NCI-H1694 treated with DMSO at 0.1 percent for 48 hours (cell line): ENCODE measurements at regions not wholly inside any gene's neighbourhood (a gene's known extent, or its start where the extent isn't known, plus 50 kb on each side); places are given as distances from the start of the nearest gene placed in this dataset.
"Not testable (repeated sequence)": the region's sequence is repeated elsewhere in the genome, so short reads cannot be mapped to it uniquely, and the experiment has no call there.

Experiments
- DNase-seq: peaks from one replicate; lab custom pipeline; 2025; lab: John Stamatoyannopoulos, UW

GRCh38 chr4:77446601-77447000, 159.0 kb upstream of the CXCL13 start:
- DNase-seq: no peak

DNA sequence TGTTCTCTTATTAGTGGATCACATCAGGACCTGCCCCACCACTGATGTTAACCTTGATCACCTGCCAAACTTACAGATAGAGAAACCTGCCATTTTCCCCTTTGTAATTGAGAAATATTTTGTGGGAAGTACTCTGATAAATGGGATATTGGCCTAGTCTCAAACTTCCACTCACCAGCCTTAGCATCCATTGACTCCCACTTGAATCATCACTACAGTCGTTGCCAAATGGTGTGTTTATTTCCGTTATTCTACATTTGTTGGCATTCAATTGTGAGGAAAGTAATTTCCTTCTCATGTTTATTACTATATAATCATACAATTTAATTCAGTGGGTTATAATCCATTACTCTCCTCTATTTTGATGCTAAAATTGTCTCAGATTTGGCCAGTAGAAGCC, 156.4 kb upstream of the CXCL13 start:
- no peak for DNase-seq

DNA sequence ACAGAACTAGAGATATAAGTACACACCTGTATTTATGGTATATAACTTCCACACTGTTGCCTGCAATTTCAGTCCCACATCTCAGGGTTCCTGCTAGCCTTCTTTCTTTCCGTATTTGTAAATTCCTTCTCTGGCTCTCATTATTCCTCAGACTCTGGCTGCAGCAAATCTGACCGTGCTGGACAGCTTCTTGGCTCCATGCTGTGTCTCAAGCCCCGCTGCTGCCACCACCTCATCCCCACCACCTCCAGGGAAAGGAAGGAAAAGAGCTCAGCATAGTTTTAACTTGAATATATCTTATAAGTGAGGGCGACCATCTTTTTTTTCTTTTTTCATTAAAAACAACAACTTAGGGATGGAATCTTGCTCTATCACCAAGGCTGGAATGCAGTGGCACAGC, 155.6 kb upstream of the CXCL13 start:
- no peak for DNase-seq

- DNase-seq: no peak
Measured at GRCh38 chr4:77451530-77451929, 154.1 kb upstream of the CXCL13 start.

- not testable (repeated sequence) for DNase-seq
Measured at GRCh38 chr4:77452117-77452516, 153.5 kb upstream of the CXCL13 start.

DNA sequence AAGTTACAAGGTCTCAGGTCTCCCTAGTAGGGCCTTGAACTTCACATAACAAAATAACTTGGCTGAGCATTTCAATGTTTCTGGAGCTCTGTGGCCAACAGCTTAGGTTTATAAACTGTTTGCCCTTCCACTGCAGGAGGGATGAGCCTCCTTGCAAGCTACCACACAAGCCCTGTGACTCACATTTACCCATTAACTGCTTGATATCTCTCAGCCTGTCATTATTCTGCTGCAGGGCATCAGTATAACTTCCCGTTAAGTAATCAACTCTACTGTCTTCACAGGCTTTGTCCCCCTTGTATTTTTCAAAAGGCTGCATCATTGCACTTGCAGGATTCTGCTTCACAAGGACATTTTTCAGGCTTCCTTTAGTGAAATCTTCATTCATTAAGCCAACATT, 151.7 kb upstream of the CXCL13 start:
- no peak for DNase-seq

DNA sequence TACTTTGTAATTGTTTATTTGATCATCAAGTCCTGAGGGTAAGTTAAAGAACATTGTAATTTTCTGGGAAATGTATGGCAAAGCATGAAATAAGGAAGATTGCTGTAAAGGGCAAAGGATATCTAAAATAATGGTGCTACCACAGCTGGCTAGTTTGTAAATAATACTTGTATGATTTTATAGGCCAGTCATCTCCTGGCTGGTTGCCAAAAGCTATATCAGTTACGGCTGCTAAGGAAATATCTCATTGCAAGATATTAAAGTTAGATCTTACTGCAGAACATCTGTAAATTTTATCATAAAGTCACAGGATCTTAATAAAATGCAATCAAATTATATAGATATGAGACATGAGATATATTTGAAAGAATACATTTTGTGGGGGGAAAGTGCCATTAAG, 150.8 kb upstream of the CXCL13 start:
- no peak for DNase-seq

DNA sequence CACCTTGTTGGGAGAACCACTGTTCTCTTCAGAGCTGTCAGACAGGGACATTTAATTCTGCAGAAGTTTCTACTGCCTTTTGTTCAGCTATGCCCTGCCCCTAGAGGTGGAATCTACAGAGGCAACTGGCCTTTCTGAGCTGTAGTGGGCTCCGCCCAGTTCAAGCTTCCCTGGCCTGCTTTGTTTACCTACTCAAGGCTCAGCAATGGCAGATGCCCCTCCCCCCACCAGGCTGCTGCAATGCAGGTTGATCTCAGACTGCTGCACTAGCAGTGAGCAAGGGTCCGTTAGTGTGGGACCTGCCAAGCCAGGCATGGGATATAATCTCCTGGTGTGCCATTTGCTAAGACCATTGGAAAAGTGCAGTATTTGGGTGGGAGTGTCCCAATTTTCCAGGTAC, 141.5 kb upstream of the CXCL13 start:
- not testable (repeated sequence) for DNase-seq

DNA sequence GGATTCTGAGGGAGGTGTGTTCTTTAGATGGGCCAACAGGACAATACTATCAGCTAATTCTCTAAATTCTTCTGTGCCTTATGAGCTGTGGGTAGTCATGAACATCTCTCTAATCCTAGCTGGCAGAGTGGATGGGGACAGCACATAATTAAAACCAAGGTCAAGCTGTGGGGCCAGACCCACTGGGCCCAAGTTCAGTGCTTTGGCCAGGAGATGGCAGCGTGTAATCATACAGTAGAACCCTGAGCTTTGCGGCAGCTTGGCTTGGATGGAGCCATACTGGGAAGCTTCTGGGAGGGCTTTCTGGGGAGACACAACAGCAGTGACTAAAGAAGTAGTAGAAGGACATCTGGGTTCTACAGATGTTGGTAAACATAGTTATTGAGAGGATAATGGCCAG, 140.3 kb upstream of the CXCL13 start:
- no peak for DNase-seq

GRCh38 chr4:77466430-77466829, 139.2 kb upstream of the CXCL13 start:
- DNase-seq: no peak

DNA sequence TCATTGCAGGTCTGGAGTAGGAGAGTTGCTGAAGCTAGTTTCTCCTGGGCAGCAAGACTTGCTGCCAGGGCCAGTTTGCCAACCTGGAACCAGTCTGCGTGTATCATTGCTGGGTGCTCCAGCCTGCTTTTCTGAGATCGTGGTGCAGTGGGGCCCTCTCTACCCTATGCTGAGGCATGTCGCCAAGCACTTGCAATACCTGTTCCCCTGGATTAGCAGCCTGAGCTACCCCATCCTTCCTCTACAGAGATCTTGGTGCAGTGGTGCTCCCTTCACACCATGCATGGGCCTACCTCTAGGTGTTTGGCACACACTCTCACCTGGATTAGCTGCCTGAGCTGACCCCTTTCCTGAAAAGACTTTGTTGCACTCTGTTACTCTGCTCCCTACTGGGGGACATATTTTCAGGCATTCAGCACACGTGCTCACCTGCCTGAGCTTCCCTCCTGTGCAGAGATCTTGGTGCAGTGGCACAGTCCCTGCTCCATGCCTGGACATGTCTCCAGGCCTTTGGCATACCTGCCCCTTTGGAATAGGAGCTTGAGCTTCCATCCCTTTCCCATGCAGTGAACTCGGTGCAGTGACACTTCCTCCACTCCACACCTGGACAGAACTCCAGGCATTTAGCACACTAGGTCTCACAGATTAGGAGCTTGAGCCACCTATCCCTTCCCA, 133.7 kb upstream of the CXCL13 start:
- no peak for DNase-seq

DNA sequence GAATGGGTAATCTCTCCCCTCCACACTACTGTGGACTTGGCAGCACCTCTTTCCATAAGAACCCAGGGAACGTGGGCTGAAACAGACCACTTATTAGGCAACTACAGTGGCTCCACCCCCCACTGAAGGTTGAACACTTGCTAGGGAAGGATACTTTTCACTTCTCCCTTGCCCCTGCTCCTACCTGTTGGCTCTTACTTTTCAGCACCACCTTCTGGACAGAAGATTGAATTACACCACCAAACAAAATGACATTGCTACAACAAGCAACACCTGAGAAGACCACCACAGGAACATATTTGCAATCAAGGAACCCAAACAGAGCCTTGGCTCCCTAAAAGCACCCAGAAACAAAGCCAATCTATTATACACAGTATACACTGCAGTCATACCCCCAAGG, 132.1 kb upstream of the CXCL13 start:
- DNase-seq: no peak

- DNase-seq: no peak
Measured at GRCh38 chr4:77481856-77482255, 123.8 kb upstream of the CXCL13 start.

GRCh38 chr4:77488882-77489281, 116.7 kb upstream of the CXCL13 start:
- no peak for DNase-seq

DNA sequence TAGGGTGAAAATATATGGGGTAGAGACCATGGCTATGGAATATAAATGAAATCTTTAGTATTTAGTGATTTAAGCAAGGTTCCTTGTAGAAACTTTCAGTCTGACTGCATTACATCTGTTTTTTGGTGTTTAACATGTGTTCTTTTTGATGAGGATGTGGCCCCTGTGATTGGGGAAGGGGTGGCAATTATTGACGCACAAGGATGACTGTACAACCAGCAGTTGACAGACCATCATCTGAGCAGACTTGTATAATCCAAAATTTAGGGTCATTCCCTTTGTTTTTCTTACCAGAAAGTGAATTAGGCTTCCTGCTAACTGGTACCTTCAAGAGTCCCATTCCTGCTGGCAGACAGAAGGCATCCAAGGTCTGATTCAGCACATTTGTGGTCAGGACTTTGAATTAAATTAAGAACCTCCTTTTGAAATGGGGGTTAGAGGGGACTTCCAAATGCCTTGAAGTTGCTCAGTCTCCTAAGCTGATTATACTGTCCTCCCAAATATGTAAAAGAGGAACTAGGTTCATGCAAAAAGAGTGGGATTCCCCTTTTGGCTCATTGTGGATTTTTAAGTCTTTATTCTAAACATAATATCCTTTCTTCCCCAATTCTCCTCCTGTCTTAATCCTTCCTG, 112.4 kb upstream of the CXCL13 start:
- no peak for DNase-seq

GRCh38 chr4:77493829-77494551, 111.6 kb upstream of the CXCL13 start:
- no peak for DNase-seq

DNA sequence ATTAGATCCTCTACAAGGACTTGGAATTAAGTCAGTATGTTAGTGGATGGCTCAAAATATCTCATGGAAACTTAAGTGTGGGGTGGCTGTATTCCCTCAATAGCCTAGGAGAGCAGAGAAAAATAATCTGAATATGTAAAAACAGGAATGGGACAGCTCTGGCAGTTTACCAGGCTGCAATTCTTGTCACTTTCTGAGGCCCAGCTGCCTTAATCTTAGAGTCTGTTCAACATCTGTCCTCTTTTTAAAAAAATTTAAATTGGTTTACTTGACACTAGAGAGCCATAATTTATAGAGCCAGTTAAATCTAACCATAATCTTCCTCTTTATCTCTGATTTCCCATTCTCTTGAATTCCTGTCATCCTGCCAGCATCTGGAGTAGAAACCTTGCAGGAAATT, 109.2 kb upstream of the CXCL13 start:
- DNase-seq: no peak

DNA sequence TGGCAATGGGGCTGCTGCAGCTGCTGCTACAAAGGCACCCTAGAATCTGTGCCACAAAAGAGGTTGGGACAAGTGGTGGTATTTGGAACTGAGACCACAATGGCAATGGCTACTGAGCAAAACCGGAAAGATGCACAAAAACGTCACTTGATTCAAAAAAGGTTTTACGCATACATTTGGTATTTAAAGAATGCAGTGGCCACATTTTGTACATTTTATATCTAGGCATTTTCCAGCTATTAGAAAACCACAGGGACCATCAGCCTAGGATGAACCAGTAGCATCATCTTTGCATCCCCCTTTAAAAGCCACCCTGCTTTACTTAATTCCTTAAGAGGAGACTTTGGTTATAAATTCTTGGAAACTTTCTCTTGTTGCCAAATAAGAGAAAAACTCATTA, 104.8 kb upstream of the CXCL13 start:
- DNase-seq: no peak

DNA sequence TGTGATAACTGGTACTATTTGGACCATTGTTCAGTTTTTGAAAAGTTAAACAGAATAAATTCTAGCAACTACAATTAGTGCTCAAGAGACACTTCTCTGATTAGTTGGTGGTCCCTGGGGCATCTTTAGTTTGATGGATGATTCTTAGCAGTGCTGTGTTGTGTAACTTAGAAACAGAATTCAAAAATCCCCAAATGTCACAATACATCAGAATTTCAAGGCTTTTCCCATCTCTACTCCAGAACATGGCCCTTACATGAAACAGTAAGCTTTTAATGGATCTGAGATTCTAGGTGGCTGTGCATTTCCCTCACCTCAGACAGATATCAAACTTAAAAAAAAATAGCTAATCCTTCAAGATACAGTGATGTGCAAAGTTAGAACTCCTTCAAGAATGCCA, 104.4 kb upstream of the CXCL13 start:
- DNase-seq: no peak

DNA sequence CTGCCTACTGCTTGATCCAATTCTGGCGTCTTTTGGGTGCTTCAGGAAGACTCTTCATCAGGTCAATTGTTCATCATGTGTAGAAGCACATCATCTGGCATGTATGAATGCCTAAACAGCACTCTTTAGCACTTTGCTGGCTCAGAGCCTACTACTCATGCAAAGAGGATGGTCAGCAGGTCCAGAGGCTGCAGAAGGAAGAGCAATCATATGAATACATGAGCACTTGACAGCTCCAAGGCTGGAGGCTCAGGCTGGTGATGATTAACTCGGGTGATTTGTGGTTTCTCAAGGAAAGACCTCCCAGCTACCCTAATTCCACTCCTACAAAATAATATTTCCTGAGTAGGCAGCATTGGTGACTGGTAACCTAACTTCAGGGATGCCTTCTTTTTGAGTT, 103.8 kb upstream of the CXCL13 start:
- no peak for DNase-seq

GRCh38 chr4:77504407-77504806, 101.2 kb upstream of the CXCL13 start:
- no peak for DNase-seq

GRCh38 chr4:77505275-77505957, 100.2 kb upstream of the CXCL13 start:
- no peak for DNase-seq

DNA sequence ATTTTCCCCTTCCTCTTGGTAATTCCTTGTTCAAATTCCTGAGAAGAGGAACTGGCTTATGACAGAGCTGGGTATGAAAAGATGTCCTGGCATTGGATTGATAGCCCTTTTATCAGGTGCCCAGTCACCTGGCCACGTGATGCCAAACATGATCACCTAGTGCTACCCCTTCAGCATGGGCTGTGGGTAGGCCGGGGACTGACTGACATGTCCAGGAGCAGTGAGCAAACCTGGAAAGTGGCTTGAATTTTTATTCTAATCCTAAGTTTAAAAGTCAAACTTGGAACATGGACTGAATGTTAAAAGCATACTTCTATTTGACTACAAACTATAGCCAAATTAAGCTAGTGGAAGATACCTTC, 99.7 kb upstream of the CXCL13 start:
- DNase-seq: no peak
